Type B pancreatic cell (in vitro differentiated cells): ENCODE measurements at regions not wholly inside any gene's neighbourhood (a gene's known extent, or its start where the extent isn't known, plus 50 kb on each side); places are given as distances from the start of the nearest gene placed in this dataset.

ENCODE experiments used
- DNase-seq: peaks from one replicate; pipeline ENCODE4 v3.0.0; 2021; ENCODE audit warnings: mixed read lengths; ENCODE audit not compliant: unreplicated experiment; ENCODE audit errors: extremely low spot score
- H3K27ac Mint-ChIP-seq: 2 replicates; pipeline ENCODE4 v1.8.0; 2021; ENCODE audit warnings: mild to moderate bottlenecking, mixed read lengths
- H3K27me3 Mint-ChIP-seq: 2 replicates; pipeline ENCODE4 v1.8.0; 2021; ENCODE audit warnings: mixed read lengths
- H3K36me3 Mint-ChIP-seq: 2 replicates; pipeline ENCODE4 v1.8.0; 2021; ENCODE audit warnings: mixed read lengths
- H3K4me1 Mint-ChIP-seq: one replicate; pipeline ENCODE4 v1.8.0; 2021; ENCODE audit warnings: mixed read lengths; ENCODE audit not compliant: unreplicated experiment
- H3K4me3 Mint-ChIP-seq: 2 replicates; pipeline ENCODE4 v1.8.0; 2021; ENCODE audit warnings: mild to moderate bottlenecking, mixed read lengths
- H3K9me3 Mint-ChIP-seq: 2 replicates; pipeline ENCODE4 v1.8.0; 2021; ENCODE audit warnings: mixed read lengths
- TF ChIP-seq, protein P1 (sequence below): fragments of 200-600 bp; sonication (generic); conservative IDR thresholded peaks from 2 replicates; pipeline ENCODE4 v1.5.0; 2021; ENCODE audit warnings: antibody characterized with exemption, mild to moderate bottlenecking

DNA sequence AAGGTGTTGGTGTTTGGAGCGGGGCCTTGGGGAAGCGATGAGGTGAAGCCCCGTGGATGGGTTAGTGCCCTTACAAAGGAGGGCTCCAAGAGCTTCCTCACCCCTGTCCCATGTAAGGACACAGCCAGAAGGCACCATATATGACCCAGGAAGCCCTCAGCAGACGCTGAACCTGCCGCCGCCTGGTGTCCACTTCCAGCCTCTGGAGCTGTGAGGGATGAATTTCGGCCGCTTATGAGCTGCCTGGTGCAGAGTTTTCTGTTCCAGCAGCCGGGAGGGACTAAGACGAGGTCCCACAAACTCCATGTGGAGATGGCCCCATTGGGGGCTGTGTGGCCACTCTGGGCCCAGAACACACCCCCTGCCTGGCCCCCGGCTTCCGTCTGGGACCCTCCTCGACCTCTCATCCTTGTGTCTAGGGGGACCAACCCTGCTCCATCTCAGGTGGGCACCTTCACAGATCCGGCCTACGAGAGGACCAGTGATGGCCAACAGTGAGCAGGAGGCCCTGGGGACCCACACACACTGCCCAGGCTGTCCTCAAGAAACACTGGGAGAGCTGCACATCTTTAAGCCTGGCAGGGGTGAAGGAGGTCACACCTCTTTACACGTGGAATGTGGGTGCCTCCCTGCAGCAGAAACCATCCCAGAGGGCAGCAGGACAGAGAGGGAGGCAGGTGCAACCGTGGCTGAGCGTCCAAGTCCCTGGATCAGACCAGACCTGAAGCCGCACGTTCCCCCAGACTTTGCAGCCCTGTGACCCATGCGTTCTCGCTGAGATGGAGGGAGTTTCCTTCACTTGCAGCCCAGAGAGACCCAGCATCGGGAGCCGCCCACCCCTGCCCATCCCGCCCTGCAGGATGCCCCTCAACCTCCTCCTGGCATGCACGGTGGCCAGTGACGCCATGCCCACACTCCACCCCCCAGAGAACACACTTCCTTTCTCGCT lies 96.1 kb downstream of the PDGFA start:
- Mint-ChIP-seq H3K4me1 (no peaks in the 10 kb centered on the region), H3K9me3 (no peaks in the 10 kb centered on the region), H3K27ac (no peak overlapping the region), H3K27me3 (no peaks in the 10 kb centered on the region), H3K36me3 (no peaks in the 10 kb centered on the region), H3K4me3 (no peak overlapping the region)
- TF ChIP-seq, protein P1, sequence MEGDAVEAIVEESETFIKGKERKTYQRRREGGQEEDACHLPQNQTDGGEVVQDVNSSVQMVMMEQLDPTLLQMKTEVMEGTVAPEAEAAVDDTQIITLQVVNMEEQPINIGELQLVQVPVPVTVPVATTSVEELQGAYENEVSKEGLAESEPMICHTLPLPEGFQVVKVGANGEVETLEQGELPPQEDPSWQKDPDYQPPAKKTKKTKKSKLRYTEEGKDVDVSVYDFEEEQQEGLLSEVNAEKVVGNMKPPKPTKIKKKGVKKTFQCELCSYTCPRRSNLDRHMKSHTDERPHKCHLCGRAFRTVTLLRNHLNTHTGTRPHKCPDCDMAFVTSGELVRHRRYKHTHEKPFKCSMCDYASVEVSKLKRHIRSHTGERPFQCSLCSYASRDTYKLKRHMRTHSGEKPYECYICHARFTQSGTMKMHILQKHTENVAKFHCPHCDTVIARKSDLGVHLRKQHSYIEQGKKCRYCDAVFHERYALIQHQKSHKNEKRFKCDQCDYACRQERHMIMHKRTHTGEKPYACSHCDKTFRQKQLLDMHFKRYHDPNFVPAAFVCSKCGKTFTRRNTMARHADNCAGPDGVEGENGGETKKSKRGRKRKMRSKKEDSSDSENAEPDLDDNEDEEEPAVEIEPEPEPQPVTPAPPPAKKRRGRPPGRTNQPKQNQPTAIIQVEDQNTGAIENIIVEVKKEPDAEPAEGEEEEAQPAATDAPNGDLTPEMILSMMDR, result no peak
- no peak for DNase-seq

DNA sequence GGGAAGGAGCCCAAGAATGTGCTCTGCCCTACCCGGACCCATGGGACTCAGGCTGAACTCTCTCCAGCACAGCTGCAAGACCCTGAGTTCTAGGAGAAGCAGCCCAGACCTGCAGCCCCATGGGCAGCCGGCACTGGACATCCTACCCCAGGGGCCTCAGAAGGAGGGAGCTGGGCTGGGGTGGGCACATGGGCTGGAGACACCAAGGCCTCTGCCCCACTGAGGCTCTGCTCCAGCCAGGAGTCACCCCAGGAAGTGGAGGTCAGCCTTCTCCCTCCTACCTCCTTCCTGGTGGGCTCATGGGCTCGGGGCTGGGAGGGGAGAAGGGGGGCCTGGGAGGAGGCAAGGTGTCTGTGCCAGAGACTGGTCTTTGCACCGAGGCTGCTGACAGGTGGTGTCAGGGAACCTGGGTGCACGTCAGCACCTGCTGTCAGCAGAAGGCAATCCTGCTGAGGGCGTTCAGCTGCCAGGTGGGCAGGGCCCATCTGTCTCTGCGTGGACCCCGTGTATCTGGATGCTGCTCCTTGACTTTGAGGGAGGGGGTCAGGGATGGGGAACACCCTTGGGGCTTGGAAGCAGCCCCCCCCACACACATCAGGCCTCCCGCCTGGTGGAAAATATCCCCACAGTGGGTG lies 95.2 kb downstream of the PDGFA start:
- Mint-ChIP-seq H3K4me1 (no peaks in the 10 kb centered on the region), H3K9me3 (no peaks in the 10 kb centered on the region), H3K36me3 (no peaks in the 10 kb centered on the region), H3K4me3 (no peak overlapping the region), H3K27me3 (no peaks in the 10 kb centered on the region), H3K27ac (no peak overlapping the region)
- TF ChIP-seq, protein P1, result no peak
- no peak for DNase-seq

DNA sequence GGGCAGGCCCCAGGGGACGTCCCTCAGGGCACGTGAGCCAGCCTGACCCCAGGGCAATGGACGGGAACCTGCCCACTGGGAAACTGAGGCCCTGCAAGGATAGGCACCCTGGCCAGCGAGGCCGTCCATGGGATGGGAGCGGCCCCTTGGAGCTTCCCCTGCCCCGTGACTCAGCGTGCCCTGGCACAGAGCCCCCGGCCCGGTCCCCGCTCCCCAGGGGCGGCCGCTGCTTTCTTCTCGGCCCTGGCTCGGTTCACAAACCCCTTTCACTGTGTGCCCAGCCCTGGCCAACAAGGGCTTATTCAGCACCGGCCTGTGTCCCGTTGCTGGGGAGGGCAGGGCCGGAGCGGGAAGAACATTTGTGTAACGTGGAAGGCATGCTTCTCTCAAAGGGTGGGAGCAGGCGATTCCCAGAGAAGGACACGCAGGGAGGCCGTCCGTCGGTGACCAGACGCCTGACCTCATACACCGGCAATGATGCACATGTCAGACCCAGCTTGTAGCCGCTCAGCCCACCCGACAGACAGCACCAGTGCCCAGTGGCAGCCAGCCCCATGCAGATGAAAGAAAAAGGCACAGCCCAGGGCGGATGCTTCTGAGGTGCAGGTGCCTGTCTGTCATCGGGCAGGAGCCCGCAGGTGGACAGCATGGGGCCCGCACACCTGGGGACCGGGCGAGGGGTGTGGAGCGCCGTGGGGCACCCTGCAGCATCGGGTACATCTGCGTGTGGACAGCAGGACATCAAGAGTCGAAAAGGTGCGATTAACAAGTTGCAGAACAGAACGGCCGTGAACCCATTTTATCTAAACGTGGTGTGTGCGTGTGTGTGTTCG lies 94.5 kb downstream of the PDGFA start:
- no peaks in the 10 kb centered on the region for H3K36me3 Mint-ChIP-seq
- H3K27me3 Mint-ChIP-seq, result no peaks in the 10 kb centered on the region
- TF ChIP-seq, protein P1, result no peak
- no peak overlapping the region for H3K4me3 Mint-ChIP-seq
- no peaks in the 10 kb centered on the region for H3K9me3 Mint-ChIP-seq
- no peaks in the 10 kb centered on the region for H3K4me1 Mint-ChIP-seq
- no peak overlapping the region for H3K27ac Mint-ChIP-seq
- DNase-seq, result no peak

DNA sequence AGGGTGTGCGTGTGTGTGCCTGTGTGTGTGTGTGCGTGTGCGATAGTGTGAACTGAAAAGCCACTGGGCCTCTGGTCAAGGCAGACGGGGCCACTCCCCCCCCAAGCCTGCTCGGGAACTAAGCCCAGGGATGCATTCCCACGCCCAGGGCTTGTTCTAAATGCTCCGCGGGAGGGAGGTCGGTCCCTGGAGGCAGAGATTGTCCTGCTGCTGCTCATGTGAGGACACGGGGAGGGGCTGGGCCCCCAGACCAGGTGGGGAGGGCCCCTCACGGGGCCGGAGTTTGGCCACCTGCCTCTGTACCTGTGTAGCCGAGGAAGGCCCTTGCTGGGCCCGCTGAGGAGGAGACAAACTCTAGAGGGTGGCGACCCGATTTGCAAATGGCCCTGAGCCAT lies 93.9 kb downstream of the PDGFA start:
- Mint-ChIP-seq H3K4me1 (no peaks in the 10 kb centered on the region), H3K4me3 (no peak overlapping the region), H3K36me3 (no peaks in the 10 kb centered on the region), H3K27me3 (no peaks in the 10 kb centered on the region), H3K27ac (no peak overlapping the region), H3K9me3 (no peaks in the 10 kb centered on the region)
- TF ChIP-seq, protein P1, result no peak
- no peak for DNase-seq

DNA sequence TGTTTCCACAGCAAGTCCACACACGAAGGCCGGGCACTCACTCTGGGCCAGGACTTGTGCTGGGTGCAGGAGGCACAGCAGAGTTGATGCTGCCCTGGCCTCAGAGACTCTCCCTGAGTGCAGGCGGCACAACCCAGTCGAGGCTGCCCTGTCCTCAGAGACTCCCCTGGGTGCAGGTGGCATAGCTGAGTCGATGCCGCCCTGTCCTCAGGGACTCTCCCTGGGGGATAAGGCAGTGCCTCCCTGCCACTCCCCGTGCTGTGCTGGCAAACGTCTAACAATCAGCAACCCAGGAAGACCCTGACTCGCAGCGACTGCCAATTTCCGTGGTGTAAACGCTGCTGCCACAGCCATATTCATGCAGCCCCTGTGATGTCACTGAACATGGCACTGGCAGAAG lies 93.1 kb downstream of the PDGFA start:
- Mint-ChIP-seq H3K27ac (no peak overlapping the region), H3K4me1 (no peaks in the 10 kb centered on the region), H3K4me3 (no peak overlapping the region), H3K27me3 (no peaks in the 10 kb centered on the region), H3K9me3 (no peaks in the 10 kb centered on the region), H3K36me3 (no peaks in the 10 kb centered on the region)
- DNase-seq, result no peak
- TF ChIP-seq, protein P1, result no peak
